Ramos (cell line): ENCODE measurements at regions not wholly inside any gene's neighbourhood (a gene's known extent, or its start where the extent isn't known, plus 50 kb on each side); places are given as distances from the start of the nearest gene placed in this dataset.

Source experiments
- in situ Hi-C: fragments of 300-500 bp; cut with MboI; formaldehyde crosslinking; loops from one replicate; pipeline ENCODE4 v1.14.3; 2022; ENCODE audit warnings: low sequenced_read_pairs; ENCODE audit not compliant: unreplicated experiment

DNA sequence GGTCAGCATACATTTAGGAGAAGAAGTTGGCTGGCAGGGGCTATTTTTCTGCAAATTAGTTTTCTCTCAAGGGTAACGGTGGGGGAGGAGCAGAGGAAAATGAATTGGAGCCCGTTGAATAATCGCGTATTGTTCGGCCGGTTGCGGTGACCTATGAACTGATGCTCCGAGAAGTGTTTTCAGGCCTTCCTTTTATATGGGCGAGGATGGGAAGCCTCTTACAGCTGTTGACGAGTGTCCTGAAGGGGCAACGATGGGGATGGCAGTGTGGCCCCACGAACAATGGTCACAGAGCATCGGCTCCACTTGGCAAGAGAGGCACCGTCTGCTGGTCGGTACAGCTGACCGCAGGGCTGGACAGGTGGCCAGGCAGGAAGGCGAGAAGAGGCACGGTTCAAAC is 400.7 kb downstream of the ZSWIM6 start:
- in situ Hi-C loops, result no loop called here

DNA sequence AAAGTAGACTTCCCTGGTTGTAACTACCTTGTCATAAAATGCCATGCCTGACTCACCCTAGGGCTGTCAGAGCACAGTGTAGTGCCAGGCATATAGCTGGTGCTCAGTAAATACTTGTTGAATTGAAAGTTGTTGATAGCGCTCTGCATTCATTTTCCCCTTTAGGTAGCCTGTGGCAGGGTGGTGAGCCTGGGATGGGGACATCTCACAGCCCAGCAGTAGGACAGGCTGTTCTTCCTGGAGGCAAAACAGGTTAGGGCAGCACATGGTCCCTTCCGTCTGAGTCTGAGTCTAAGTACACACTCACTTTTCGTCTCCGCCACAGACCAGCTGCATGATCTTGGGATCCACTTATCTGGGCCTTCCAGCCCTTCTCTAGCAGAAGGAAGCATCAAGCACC is 401.9 kb downstream of the ZSWIM6 start:
- in situ Hi-C loops, result no loop called here

DNA sequence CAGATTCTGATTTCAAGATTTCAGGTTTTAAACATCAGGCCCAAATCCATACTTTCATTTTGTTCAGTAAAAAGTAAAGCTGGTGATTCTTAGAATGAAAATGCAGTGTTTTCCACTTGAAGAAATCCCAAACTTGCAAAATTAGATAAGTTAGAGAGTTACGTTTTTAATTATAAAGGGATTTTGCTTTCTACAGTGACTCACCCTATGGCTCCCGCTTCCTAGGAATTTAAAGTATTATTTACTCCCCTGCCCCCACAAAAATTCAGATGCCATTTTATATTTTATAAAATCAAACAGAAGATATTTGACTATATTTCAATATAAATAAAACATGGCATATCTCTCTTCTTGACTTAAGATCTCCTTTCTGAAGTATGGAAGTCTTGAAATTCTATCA is 402.9 kb downstream of the ZSWIM6 start:
- in situ Hi-C loops, result no loop called here

DNA sequence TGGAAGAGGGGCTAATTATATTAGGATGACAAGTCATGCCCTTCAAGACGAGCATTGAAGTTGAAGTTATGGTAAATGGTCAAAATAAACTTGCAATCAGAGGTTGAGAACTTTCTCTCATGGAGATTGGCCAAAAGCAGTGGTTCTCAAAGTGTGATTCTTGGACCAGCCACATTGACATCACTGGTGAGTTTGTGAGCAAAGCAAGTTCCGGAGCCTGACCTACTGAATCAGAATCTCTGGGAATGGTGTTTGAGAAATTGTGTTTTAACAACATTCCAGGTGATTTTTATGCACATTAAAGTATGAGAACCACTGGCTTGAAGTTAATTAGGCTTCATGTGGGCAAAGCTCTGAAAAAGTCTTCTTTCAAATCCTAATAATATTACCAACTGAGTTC is 403.5 kb downstream of the ZSWIM6 start:
- in situ Hi-C loops, result no loop called here

DNA sequence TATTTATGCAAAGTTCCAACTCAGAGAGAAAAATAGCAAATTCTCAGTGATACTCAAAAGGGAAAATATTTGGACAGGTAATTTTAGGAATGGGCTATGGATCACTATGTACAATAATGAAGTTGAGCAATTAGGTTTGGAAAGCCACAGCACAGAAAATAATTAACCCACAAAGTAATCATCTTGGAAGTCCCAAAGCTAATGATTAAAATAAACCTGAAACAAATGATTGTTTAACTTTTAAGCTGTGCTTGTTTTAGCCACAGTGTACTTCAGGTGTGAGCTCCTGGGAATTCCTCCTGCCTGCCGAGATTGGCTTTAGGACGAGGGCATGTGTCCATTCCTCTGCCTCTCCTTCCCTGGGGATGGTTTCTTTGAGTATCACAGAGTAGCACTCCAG is 403.9 kb downstream of the ZSWIM6 start:
- in situ Hi-C loops, result no loop called here

DNA sequence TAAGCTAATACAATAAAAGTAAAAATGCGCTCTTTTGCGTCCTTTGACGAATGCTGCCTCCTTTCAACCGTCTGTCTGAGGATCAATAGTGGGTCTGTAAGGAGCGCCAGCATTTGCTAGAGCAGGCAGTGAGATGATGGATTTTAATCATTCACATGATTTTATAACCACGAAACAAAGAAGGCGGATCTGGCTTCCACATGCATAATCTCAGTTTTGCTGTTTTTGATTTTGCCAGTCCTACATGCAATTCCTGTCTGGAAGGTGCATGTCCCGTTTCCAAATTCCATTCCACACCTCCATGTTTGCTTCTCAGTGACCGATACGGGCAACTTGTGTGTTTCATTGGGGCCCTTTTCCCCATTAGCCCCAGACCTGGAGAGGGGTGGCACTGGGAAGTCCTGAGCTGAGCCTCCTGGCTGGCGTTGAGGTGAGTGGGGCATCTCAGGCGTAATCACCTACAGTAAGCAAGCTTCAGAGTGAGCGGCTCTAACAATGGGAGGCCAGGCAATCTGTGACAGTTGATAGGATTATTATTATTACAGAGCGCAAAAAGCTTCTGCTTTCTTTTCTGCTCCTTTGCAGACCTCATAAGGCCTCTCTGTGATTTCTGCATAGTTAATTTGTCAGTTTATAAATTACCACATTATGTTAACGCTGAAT is 405.4 kb downstream of the ZSWIM6 start:
- in situ Hi-C loops, result no loop called here

DNA sequence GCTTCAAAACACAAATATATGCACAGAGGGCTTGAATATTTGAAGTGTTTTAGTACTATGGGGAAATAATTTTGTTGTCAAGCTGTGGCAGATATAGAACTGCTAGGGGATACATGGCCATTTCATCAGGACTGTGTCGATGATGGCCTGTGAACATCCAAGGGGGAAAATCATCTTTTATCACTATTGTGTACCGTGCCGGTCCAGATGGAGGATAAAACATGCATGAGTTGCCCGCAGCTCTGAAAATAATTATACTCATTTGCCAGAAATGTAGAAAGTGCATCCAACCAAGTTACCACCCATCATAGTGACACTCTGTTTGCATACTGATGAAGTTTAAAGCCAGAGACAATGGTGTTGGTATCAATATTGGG is 405.9 kb downstream of the ZSWIM6 start:
- in situ Hi-C loops, result no loop called here

DNA sequence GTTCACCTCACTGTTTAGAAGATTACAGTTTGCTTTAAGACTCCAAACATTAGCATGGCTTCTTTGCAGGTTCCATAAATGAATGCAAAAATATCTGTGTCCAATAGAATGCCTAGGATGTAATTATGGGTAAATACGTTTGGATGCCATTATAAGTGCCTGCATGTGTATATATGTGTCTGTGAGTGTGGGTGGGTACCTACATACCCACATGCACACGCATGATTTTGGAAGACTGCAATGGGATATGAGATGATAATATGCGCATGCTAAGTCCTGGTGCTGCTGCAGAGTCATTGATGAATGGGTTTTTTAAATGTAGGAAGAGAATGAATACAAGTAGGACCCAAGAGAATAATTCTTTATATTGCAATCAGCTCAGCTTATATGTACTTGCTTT is 406.4 kb downstream of the ZSWIM6 start:
- in situ Hi-C loops, result no loop called here

DNA sequence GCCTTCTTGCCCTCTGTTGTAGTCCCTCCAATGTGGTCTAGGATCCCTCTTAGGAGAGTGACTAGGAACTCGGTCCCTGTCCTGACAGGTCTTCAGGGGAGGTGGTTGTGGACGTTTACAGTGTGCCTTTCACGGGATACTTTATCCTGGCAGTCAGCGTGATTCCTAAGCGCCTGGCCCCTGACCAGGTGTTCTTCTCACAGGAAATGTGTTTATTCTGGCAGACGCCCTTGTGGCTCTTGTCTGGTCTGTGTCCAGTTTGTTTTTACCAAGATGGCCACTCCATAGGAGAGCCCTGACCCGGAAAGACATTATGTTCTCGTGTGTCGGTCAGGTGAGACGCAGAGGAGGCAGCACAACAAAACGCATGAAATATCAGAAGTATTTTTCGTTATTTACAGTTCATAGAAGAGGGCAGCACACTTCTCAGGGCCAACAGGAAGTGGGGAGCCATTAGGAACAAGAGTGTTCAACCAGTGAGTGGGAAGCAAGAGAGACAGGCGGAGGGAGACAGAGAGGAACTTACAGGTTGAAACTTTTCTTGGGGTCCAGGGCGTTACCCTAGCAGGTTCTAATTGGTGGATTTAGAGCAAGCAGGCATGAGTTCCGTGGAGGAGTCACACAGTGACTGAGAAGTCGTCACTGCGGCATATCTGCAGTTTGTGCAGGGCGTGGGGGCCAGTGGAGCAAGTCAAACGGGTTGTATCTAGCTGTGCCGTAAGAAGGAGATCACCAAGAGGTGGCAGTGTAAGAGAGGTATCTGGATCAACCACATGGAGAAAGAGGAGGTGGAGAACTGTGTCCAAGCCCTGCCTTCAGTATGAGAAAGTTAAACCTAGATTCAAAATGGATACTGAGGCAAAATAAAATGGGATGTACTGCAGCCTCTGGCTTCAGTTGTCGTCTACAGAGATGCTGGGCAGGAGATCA is 412.9 kb downstream of the ZSWIM6 start:
- in situ Hi-C loops, result no loop called here

DNA sequence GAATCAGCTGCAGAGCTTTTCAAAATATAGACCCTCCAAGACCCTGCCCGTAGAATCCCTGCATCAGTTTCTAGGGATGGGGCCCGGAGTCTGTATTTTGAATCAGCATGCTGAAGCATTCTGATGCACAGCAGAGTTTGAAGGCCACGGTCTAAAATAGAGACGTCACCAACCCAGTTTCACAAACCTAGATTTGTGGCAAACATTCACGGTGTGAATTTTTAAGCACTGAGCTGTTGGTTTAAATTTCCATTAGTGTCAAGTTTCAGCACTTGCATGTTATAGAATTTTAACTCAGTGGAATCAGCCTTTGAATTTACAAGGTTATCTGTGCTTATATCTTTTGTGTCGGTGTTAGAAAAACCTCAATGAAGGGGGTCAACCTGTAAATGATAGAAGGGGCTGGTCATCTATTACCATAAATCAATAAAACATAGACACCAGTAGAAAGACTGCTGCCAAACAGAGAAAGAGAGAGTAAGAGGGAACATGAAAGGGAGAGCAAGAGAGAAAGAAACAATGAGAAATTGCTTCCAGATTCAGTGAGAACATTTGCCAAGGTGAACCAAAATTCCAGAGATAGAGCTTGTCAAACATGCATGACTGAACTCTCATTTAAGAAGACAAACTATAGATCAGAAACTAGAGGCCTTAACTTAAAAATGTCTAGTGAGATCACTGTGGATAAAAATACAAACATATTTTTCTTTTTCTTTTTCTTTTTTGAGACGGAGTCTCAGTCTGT is 414.9 kb downstream of the ZSWIM6 start:
- in situ Hi-C loops, result no loop called here

DNA sequence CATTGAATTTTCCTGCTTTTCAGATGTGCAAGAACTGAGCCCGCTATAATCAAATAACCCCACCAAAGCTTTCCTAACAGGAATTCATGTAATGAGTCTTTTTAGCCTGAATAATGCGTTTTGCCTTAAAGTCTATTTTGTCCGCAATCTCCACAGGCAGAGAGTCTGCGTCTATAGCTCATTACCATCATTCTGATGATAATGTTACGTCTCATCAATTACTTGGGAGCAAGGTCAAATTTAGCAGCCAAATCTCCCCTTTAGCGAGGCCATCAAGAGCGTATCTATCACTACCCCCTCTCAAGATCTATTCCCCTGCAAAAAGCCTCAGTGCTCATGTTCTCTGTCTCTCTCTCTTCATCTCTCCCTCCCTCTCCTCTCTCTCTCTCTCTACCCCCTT is 416.1 kb downstream of the ZSWIM6 start:
- in situ Hi-C loops, result no loop called here

DNA sequence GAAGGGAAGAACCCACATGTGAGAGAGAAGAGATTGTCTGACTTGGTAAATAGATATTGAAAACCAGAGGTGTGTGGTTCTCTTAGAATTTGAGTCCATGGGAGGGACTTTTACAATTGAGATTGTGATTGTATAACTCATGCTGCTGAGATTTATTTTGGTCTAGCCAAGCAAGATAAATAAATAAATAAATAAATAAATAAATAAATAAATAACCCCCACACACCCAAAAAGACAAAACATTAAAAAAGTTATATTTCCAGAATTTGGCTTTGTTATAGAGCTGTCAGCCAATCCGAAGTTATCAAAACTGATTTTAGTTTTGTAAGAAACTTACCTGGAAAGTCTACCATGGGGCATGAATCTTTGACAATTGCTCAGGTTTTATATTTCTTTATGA is 416.6 kb downstream of the ZSWIM6 start:
- in situ Hi-C loops, result no loop called here

DNA sequence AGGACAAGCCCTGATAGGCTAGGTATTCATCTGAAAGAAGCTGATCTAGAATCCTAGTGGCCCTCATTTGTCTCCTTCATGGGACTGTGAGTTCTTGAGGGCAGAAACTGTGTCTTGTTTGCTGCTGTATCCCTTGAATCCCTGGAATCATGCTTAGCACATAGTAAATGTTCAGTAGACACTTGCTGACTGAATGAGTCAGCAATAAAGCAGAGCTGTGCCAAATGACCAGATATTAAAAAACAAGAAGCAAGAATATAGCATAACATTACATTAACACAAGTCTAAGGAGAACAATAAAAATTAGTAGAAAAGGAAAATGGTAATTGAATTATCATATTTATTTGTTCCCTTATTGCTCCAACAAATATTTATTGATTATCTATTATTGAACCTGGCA is 420.5 kb downstream of the ZSWIM6 start:
- in situ Hi-C loops, result no loop called here

DNA sequence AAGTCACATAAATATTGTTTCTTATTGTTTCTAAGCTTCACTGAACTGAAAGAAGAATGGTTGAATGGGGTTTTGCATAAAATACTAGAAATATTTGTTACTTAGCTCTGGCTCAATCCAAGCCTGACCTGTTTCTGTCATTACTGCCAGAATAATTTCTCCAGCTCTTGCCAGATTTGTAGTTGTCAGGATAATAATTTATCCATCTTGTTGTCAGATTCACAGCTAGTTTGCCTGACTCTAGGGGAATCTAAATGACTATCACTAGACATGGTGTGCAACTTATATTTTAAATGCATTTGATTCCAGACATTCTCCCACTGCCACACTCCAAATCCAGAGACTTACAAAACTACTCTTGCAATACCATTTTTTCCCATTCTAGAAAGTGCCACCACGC is 422.7 kb downstream of the ZSWIM6 start:
- in situ Hi-C loops, result no loop called here

DNA sequence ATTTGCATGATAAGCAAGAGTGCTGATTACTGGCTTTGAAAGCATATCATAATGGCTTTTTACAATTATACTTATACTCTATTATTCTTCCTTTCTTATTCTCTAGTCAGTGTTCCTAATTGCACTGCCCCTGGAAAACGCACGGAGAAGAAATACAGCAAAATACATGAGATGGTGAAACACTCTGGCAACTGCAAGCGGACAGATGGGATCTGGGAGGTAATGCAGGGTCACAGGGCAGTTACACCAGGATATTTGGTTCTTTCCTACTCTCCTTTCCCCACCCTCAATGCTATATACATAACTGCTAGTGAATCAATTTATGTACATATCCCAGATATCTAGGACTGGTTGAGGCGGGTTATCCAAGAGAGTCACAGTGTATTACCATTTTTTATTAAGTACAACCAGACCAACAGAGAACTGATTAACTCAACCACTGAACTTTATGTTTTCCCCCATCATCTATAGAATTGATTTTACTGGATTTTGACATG is 423.7 kb downstream of the ZSWIM6 start:
- in situ Hi-C loops, result no loop called here

DNA sequence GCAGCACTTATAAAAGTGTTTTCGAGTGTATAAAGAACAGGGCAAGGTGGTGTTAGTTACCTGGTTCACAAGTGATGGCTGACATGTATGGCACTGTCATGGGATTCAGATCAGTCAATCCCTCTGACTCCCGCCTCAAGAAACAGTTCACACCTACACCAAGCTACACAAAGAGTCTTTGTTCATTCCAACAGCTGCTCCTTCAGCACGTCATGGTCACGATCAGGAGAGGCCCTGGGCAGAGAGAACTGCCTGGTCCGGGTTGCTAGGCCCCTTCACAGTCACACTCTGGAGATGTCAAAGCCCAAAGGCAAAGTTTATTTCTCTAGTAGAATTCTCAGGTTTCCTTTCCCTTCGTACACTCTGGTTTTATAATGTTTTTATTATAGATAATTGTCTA is 426.7 kb downstream of the ZSWIM6 start:
- in situ Hi-C loops, result no loop called here

DNA sequence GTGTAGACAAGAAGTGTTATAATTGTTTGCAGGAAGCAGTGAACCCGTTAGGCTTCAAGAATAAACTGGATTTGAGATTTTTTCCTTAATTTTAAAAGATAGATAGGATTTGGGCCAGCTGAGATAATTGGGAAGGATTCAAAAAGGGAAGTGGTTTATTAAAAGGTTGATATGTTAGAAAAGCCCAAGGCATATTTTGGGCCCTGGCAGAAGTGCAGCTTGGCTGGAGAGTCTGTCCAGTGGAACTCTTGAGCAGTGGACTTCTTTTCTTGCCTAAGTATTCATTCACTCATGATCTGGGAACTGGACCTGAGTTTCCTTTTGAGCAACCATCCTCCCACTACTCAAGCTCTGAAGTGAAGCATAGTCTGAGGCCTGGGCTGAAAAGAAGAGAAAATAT is 433.4 kb downstream of the ZSWIM6 start:
- in situ Hi-C loops, result no loop called here

DNA sequence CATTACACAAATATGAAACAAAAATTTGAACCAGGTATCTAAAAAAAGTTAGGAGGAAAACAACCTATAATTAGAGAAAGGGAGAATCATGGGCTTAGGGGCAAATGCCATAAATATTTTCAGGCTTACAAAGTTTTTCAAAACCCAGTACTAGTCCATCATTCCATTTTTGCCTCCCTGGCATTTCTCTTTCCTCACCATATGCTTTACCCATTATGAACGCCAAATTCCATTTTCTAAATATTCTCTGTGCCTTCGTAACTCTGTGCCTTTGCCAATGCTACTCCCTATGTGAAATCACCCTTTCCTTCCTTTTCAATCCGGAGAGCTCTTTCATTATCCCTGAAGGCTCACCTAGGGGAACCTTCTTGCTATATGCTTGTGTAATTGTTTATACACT is 434.1 kb downstream of the ZSWIM6 start:
- in situ Hi-C loops, result no loop called here

DNA sequence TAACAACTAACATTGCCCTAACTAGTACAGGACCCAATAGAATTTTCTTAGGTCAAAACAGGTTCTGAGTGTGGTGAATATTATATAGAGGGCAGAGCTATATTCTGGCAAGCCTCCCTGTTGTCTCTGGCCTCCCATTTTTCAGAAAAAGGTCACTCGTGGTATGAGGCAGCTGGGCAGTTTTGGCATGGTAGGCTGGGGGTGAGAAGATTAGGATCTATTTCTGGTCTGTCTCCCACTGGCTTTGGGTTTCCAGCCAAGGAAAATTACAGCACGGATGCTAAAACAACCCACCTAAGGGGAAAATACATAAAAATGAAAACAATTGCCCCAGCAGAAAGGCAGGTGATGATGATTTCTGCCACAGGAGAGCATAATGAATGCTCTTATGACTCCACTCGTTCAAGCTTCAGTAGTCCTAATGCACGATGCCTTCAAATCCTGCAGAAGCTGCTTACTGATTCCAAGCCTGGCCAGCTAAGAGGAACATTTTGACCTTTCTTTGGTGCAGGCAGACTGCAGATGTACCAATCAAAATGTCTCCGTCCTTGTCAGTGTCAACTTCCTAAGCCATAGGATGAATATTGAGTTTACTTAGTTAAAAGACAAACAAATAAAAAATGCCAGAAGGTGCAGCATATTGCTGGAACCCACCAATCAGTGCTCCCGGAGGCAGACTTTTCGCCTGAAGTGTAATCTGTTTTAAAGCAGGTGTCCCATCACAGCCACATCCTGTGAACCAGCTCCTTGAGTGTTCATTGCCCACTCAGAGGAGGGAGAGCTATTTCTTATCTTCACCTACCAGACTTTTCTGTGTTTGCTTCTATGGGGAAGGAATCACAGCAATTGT is 435.4 kb downstream of the ZSWIM6 start:
- in situ Hi-C loops, result no loop called here

DNA sequence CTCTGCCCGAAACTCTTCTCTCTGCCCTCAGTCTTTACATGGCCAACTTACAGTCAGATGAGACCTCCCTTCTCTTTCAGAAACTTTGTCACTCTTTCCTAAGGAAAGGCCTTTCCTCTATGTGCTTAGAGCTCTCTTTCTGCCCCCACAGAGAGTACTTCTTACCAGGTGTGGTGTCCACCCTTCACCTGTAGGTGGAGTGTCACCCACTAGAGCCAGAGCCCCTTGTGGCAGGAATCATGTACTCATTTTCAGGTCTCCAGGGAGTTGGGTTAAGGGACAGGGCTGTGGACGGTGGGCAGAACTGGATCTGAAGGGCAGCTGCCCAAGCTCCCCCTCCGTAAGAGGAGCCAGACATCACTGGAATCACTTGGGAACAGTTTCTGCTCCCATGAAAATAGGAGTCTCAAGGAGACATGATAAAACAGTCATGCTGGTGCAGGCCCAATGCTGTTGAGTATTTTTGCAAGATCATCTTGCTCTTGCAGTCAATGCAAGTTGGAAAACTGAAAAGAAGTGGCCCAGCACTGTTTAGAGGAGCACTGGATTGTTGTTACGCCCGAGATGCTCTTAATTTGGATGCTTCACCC is 436.7 kb downstream of the ZSWIM6 start:
- in situ Hi-C loops, result no loop called here
